ENCODE measurements at regions not wholly inside any gene's neighbourhood (a gene's known extent, or its start where the extent isn't known, plus 50 kb on each side); places are given as distances from the start of the nearest gene placed in this dataset.

GRCh38 chr1:201622824-201623223, 83.9 kb downstream of the NAV1 start (continued):
- TF ChIP-seq PATZ1 (CRISPR knock-in tag; IDR thresholded peaks at IDR 0.05; ENCODE audit: borderline replicate concordance) (no peak), ZFP30 (CRISPR knock-in tag; IDR thresholded peaks at IDR 0.05) (no peak)

DNA sequence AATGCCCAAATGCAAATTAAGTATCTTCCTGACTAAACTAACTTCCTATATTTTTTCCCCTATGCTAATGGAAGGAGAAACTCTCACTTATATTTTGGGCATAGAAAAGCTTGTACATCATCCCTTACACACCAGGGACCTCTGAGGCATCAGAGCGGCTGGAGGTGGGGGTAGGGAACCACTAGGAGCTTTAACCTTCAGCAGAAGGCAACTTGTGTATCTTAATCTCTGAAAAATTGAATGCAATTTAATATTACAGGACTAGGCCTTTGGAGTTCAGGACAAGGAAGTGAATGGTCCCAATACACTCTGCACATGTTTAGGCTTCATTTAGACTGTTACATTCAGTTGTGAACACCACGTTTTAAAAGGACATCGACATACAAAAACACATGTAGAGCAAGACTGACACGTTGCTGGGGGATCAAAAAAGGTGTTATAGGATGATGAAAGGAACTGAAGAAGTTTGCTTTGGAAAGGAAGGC, 85.9 kb downstream of the NAV1 start:
- peak; percentile 56 for ATAC-seq
- TF ChIP-seq POU6F1 (CRISPR knock-in tag; IDR thresholded peaks at IDR 0.05; ENCODE audit: borderline replicate concordance, low read depth), result no peak
- TF ChIP-seq ZNF565 (CRISPR knock-in tag; conservative IDR thresholded peaks at IDR 0.05; ENCODE audit: low read depth), result no peak
- TF ChIP-seq CSDC2 (CRISPR knock-in tag; IDR thresholded peaks at IDR 0.05), result no peak
- TF ChIP-seq OSR1 (CRISPR knock-in tag; IDR thresholded peaks at IDR 0.05), result no peak
- TF ChIP-seq, protein P1, sequence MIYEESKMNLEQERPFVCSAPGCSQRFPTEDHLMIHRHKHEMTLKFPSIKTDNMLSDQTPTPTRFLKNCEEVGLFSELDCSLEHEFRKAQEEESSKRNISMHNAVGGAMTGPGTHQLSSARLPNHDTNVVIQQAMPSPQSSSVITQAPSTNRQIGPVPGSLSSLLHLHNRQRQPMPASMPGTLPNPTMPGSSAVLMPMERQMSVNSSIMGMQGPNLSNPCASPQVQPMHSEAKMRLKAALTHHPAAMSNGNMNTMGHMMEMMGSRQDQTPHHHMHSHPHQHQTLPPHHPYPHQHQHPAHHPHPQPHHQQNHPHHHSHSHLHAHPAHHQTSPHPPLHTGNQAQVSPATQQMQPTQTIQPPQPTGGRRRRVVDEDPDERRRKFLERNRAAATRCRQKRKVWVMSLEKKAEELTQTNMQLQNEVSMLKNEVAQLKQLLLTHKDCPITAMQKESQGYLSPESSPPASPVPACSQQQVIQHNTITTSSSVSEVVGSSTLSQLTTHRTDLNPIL (CRISPR knock-in tag; IDR thresholded peaks at IDR 0.05; ENCODE audit: low read depth), result no peak
- TF ChIP-seq, protein P2, sequence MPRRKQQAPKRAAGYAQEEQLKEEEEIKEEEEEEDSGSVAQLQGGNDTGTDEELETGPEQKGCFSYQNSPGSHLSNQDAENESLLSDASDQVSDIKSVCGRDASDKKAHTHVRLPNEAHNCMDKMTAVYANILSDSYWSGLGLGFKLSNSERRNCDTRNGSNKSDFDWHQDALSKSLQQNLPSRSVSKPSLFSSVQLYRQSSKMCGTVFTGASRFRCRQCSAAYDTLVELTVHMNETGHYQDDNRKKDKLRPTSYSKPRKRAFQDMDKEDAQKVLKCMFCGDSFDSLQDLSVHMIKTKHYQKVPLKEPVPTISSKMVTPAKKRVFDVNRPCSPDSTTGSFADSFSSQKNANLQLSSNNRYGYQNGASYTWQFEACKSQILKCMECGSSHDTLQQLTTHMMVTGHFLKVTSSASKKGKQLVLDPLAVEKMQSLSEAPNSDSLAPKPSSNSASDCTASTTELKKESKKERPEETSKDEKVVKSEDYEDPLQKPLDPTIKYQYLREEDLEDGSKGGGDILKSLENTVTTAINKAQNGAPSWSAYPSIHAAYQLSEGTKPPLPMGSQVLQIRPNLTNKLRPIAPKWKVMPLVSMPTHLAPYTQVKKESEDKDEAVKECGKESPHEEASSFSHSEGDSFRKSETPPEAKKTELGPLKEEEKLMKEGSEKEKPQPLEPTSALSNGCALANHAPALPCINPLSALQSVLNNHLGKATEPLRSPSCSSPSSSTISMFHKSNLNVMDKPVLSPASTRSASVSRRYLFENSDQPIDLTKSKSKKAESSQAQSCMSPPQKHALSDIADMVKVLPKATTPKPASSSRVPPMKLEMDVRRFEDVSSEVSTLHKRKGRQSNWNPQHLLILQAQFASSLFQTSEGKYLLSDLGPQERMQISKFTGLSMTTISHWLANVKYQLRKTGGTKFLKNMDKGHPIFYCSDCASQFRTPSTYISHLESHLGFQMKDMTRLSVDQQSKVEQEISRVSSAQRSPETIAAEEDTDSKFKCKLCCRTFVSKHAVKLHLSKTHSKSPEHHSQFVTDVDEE (CRISPR knock-in tag; IDR thresholded peaks at IDR 0.05), result no peak
- TF ChIP-seq BACH2 (CRISPR knock-in tag; IDR thresholded peaks at IDR 0.05; ENCODE audit: borderline replicate concordance), result no peak
- TF ChIP-seq, protein P3, sequence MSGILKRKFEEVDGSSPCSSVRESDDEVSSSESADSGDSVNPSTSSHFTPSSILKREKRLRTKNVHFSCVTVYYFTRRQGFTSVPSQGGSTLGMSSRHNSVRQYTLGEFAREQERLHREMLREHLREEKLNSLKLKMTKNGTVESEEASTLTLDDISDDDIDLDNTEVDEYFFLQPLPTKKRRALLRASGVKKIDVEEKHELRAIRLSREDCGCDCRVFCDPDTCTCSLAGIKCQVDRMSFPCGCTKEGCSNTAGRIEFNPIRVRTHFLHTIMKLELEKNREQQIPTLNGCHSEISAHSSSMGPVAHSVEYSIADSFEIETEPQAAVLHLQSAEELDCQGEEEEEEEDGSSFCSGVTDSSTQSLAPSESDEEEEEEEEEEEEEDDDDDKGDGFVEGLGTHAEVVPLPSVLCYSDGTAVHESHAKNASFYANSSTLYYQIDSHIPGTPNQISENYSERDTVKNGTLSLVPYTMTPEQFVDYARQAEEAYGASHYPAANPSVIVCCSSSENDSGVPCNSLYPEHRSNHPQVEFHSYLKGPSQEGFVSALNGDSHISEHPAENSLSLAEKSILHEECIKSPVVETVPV (CRISPR knock-in tag; IDR thresholded peaks at IDR 0.05), result no peak
- TF ChIP-seq ZC3H10 (CRISPR knock-in tag; IDR thresholded peaks at IDR 0.05), result no peak
- TF ChIP-seq GLIS3 (CRISPR knock-in tag; IDR thresholded peaks at IDR 0.05), result no peak
- no peak for TF ChIP-seq RARB (CRISPR knock-in tag; IDR thresholded peaks at IDR 0.05)

- no peak for TF ChIP-seq ISL1 (CRISPR knock-in tag; IDR thresholded peaks at IDR 0.05)
- TF ChIP-seq RARB (CRISPR knock-in tag; IDR thresholded peaks at IDR 0.05), result peak; percentile 74; the same call in 1 of the 2 replicates
- no peak for TF ChIP-seq PATZ1 (CRISPR knock-in tag; IDR thresholded peaks at IDR 0.05; ENCODE audit: borderline replicate concordance)
- 0 out of 2 replicates have a peak, but pooled peaks have one; percentile 17 for TF ChIP-seq TOX (CRISPR knock-in tag; IDR thresholded peaks at IDR 0.05; ENCODE audit: borderline replicate concordance)
- peak; percentile 89 for ATAC-seq
Observed at GRCh38 chr1:201625226-201625761, 86.4 kb downstream of the NAV1 start.

- no peak for ATAC-seq
- no peak for TF ChIP-seq PPARA (CRISPR knock-in tag; IDR thresholded peaks at IDR 0.05; ENCODE audit: borderline replicate concordance)
- TF ChIP-seq ZFP30 (CRISPR knock-in tag; IDR thresholded peaks at IDR 0.05), result no peak
- TF ChIP-seq OSR1 (CRISPR knock-in tag; IDR thresholded peaks at IDR 0.05), result no peak
- TF ChIP-seq RARB (CRISPR knock-in tag; IDR thresholded peaks at IDR 0.05), result no peak
- TF ChIP-seq GLIS3 (CRISPR knock-in tag; IDR thresholded peaks at IDR 0.05), result no peak
- no peak for TF ChIP-seq ZNF70 (CRISPR knock-in tag; IDR thresholded peaks at IDR 0.05)
- TF ChIP-seq, protein P1 (CRISPR knock-in tag; IDR thresholded peaks at IDR 0.05; ENCODE audit: low read depth), result no peak
- TF ChIP-seq PATZ1 (CRISPR knock-in tag; IDR thresholded peaks at IDR 0.05; ENCODE audit: borderline replicate concordance), result no peak
Observed at GRCh38 chr1:201625851-201626251, 86.9 kb downstream of the NAV1 start.
